ENCODE measurements at regions not wholly inside any gene's neighbourhood (a gene's known extent, or its start where the extent isn't known, plus 50 kb on each side); places are given as distances from the start of the nearest gene placed in this dataset.

- DNase-seq: no peak
Observed at GRCh38 chr10:85515316-85515715, 851.3 kb downstream of the GRID1 start.

DNA sequence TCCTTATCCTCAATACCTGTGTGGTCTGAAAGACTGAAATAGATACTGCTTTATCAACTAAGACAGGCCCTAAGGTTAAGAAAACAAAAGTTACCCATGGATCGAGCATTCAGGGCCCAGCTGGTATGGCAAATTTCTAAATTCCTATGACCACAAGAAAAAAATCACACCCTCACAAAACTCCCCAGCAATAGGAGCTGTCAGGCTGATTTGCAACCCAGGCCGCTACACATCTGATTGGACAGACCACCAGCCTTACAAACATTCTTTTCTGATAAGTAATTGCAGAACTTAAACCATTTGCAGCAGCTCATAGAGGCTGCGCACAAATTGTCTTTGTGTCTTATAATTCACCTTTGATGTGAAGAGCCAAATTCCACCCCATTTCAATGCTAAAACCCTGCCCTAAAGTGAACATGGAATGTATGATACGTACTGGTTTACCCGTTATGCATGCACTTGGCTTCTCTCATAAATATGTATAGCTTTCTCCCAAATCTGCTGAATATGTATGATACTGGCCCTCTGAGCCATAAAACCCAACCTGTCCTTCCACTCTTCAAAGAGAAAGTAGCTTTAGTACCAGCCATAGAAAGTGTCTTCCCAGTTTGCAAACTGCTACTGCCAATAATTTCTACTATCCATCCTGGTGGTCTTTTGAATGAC is 842.5 kb downstream of the GRID1 start:
- no peak for DNase-seq

GRCh38 chr10:85527616-85528317 is 838.8 kb downstream of the GRID1 start:
- DNase-seq: no peak

DNA sequence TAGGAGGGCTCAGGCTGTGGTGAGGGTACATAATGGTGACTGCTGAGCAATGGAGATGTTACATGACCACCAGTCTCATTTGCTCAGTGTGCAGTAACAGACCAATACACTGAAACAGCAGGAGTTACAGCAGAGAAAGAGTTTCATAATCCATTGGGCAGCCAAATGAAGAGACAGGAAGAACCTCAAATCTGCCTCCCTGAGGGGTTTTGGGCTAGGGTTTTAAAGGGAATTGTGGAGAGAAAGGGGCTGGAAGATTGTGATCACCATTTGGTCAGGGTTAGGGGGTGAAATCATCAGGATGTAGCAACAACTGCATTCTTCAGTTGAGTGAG is 838.3 kb downstream of the GRID1 start:
- no peak for DNase-seq

DNA sequence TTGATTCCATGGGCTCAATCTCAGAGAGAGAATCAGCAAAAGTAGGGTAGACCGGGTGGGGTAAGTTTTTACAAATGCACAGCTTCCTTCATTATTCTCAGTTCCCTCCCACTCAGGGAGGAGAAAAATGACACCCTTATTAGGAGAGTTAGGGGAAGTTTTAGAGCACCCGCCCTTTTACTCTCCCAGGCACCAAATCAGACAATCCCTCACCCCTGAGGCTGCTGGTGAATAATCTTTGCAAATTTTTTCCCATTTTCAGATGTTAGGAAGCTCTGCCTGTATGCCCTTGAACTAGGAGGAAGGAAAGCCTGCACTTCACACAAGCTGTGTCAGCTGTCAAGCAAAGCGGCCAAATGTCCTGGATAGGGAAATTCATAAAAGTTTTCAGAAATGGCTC is 834.9 kb downstream of the GRID1 start:
- no peak for DNase-seq

GRCh38 chr10:85532773-85533172 is 833.8 kb downstream of the GRID1 start:
- DNase-seq: no peak

DNA sequence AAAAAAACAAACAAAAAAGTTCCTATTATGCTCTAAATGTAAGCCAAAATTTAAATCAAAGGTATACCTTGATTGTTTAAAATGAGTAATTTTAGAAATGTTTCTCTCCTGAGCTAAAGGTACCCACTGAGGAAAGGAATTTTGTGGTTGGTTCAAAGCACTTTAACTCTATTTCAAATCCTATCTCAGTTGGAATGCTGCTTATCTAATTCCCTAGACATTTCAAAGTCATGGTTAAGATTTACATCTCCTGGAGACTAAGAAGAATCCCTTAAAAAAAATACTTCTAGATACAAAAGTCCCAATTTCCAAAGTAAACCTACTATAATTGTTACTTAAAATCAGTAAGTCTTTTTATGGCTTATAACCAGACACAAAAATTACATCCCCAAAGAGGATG is 830.7 kb downstream of the GRID1 start:
- DNase-seq: no peak

GRCh38 chr10:85537561-85537960 is 829.0 kb downstream of the GRID1 start:
- no peak for DNase-seq

DNA sequence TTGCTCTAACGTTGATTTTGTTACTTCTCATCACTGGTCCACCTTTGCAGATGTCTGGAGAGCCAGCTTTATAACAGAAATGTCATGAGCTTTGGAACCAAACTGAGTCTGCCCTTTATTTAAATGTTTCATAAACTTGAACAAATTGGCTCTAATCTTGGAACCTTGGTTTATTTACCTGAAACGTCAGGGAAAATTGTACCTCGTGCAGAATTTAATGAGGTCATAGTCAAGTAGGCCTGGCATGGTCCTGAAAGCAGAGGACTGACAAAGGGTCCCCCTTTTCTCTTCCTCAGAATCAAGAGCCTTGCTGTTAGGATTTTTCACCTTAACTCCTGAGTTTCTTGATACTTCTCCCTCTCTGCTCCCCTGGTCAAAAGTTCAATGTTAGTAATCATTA is 828.0 kb downstream of the GRID1 start:
- no peak for DNase-seq

DNA sequence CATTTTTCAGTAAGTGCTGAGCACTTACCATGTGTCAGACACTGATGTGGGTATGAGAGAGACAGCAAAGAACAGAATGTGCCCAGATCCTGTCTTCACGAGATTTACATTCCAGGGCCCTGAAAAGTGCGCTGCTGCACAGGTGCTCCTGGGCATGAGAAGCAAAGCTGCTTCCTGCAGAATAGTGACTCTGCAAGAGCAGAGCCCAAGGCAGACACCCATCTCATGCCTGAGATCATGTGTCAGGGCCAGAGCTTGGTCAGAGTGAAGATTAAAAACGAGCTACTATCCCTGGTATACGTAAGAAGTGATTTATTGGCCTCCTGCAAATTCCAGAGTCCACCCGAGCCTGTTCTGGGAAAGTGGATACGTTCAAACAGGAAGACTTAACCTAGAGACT is 824.4 kb downstream of the GRID1 start:
- no peak for DNase-seq

GRCh38 chr10:85542936-85543730 is 823.5 kb downstream of the GRID1 start:
- no peak for DNase-seq

- DNase-seq: no peak
Observed at GRCh38 chr10:85544956-85545355, 821.6 kb downstream of the GRID1 start.

DNA sequence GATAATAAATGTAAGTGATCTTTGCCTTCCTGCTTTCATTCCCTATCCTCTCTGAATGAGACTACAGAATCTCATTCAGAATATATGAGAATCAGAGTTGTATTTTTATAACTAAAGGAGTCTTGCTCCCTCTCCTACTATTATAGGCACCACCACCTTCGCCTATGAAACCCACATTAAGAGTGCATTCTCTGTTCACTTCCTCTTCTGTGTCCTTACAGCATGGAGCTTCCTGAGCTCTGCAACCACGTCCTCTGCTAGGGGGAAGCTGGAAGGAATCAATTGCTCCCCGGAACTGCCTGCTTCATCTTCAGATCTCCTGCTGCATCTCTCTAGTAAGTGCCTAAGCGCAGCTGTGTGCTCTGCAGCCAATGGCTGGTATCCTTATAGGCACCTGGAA is 820.7 kb downstream of the GRID1 start:
- no peak for DNase-seq

- no peak for DNase-seq
Observed at GRCh38 chr10:85547460-85548023, 819.1 kb downstream of the GRID1 start.

DNA sequence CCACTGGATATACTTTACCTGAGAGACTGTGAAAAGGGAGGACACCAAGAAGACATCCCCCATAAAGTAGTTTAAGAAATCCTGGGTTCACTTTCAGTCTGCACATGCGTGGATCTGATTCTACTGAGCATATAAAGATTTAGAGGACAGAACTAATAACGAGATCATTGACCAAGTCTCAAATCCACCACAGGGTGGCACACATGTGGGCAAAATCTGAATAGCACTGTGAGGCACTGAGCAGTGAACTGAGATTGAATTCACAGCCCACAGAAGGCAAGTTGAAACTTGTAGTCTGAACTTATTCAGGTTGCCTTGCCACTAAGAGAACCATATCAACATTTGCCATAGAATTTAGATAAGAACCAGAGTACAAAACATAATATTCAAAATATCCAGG is 818.6 kb downstream of the GRID1 start:
- peak; percentile 24 for DNase-seq

All from CD4-positive, alpha-beta T cell treated with Interleukin-21 for 1 hour (primary cell).